Mucosa of gallbladder (tissue), 1 donor: ENCODE measurements at regions not wholly inside any gene's neighbourhood (a gene's known extent, or its start where the extent isn't known, plus 50 kb on each side); places are given as distances from the start of the nearest gene placed in this dataset.
"Not testable (repeated sequence)": the region's sequence is repeated elsewhere in the genome, so short reads cannot be mapped to it uniquely, and the experiment has no call there.

Experiments used
- DNase-seq: peaks from one replicate; pipeline ENCODE4 v3.0.0-alpha.2; 2020; ENCODE audit warnings: low spot score
- donor health status: DM: no; HTN: no; CAD: no.

- no peak for DNase-seq
Measured at GRCh38 chr13:65400702-65401101, 1829.4 kb downstream of the PCDH9 start.

DNA sequence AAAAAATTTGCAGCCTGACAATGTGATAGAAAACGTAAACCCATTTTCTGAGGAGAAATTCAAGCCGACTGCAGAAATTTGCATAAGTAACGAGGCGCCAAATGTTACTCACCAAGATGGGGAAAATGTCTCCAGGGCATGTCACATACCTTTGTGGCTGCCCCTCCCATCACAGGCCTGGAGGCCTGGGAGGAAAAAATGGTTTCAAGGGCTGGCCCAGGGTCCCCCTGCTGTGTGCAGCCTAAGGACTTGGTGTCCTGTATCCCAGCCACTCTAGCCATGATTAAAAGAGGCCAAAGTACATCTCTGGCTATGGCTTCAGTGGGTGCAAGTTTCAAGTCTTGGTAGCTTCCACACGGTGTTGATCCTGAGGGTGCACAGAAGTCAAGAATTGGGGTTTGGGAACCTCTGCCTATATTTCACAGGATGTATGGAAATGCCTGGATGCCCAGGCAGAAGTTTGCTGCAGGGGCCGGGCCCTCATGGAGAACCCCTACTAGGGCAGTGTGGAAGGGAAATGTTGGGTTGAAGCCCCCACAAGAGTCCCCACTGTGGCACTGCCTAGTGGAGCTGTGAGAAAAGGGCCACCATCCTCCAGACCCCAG is 1842.3 kb downstream of the PCDH9 start:
- no peak for DNase-seq

DNA sequence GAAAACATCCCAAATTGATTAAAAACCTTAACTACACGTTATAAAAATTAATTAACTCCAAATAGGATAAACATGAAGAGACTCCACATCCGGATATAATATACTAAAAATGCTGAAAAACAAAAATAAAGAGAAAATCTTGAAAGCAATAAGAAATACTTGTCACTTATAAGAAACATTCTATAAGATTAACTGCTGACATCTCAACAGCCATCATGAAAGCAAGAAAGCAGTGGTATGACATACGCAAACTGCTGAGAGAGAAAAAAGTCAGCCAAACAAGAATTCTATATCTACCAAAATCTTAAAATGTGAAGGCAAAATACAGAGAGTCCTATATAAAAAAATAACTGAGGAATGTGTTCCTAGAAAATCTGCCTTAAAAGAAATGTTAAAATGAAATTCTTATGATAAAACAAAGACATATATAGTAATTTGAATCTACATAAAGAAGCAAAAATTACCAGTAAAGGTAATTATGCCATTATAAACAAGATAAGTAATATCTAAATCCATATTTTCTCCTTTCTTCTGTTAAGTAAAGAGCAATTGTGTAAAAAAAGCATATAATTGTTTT is 1851.1 kb downstream of the PCDH9 start:
- DNase-seq = no peak

GRCh38 chr13:65378484-65378883 is 1851.7 kb downstream of the PCDH9 start:
- DNase-seq = no peak

DNA sequence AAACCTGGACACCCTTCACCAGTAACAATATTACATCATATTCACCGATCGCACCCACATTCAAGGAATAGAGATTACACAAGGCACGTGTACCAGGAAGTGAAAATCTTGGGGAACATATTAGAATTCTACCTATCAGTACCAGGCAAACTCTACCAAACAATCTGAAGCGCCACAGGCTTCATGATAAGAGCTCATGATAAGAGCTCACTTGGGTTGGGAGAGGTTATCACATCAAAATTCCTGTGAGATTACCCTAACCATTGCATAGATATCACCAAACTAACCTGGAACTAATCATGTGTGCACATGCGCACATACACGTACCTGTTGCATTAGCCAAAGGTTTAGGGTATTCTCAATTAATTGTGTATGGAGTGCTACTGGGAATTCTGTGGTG is 1861.3 kb downstream of the PCDH9 start:
- DNase-seq = no peak

- DNase-seq = no peak
Measured at GRCh38 chr13:65353951-65354350, 1876.2 kb downstream of the PCDH9 start.

GRCh38 chr13:65353150-65353549 is 1877.0 kb downstream of the PCDH9 start:
- not testable (repeated sequence) for DNase-seq

- DNase-seq = no peak
Measured at GRCh38 chr13:65347420-65348030, 1882.6 kb downstream of the PCDH9 start.

- no peak for DNase-seq
Measured at GRCh38 chr13:65343898-65344663, 1886.1 kb downstream of the PCDH9 start.

- DNase-seq = no peak
Measured at GRCh38 chr13:65342541-65343337, 1887.4 kb downstream of the PCDH9 start.

GRCh38 chr13:65339241-65339640 is 1890.9 kb downstream of the PCDH9 start:
- DNase-seq = no peak

GRCh38 chr13:65336916-65337315 is 1893.2 kb downstream of the PCDH9 start:
- DNase-seq = no peak

- DNase-seq = no peak
Measured at GRCh38 chr13:65336087-65336749, 1893.9 kb downstream of the PCDH9 start.

DNA sequence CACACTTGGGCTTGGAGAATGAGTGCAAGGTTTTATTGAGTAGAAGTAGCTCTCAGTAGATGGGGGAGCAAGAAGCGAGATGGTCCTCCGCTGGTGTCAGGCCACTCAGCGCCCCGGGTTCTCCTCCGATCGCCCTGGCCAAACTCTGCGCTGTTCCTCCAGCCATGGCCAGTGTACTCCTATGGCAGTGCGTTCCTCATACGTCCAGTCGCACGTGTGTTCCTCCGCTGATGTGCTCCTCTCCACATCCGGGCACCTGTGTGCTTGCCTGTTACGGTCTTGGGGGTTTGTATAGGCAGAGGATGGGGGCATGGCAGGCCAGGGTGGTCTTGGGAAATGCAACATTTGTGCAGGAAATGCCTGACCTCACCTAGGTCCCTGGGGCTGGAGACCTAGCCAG is 1899.4 kb downstream of the PCDH9 start:
- no peak for DNase-seq

- DNase-seq = no peak
Measured at GRCh38 chr13:65330287-65330686, 1899.8 kb downstream of the PCDH9 start.

- DNase-seq = not testable (repeated sequence)
Measured at GRCh38 chr13:65323192-65323591, 1906.9 kb downstream of the PCDH9 start.

GRCh38 chr13:65321423-65321822 is 1908.7 kb downstream of the PCDH9 start:
- DNase-seq = not testable (repeated sequence)

GRCh38 chr13:65314008-65314407 is 1916.1 kb downstream of the PCDH9 start:
- no peak for DNase-seq

- no peak for DNase-seq
Measured at GRCh38 chr13:65310663-65311328, 1919.3 kb downstream of the PCDH9 start.

DNA sequence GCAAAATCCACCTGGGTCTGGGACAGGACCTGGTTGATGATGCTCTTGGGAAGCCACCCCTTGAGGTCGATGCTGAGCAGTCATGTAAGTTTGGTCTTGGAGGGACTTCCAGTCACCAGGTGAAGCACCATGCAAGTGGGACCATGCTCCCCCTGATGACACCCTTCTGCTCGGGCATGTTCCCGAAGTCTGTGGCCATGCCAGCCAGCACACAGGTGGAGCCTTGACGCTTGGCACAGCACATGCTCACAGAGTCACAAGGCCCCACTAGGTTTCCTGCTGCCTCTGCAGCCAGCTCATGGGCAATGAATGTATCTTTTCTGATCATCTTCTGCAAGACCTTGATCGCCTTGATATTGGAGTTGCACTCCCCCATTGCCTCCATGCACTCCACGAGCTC is 1920.2 kb downstream of the PCDH9 start:
- no peak for DNase-seq

DNA sequence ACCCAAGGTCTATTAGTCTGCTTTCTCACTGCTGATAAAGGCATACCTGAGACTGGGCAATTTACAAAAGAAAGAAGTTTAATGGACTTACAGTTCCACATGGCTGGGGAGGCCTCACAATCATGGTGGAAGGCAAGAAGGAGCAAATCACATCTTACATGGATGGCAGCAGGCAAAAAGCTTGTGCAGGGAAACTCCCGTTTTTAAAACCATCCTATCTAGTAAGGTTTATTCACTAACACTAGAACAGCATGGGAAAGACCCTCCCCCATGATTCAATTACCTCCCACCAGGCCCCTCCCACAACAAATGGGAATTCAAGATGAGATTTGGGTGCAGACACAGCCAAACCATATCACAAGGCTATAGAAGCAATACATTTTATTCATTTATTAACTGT is 1921.4 kb downstream of the PCDH9 start:
- not testable (repeated sequence) for DNase-seq
